NCI-H146 (cell line): ENCODE measurements at regions not wholly inside any gene's neighbourhood (a gene's known extent, or its start where the extent isn't known, plus 50 kb on each side); places are given as distances from the start of the nearest gene placed in this dataset.

Source experiments
- DNase-seq: peaks from one replicate; lab custom pipeline; 2025; lab: John Stamatoyannopoulos, UW

DNA sequence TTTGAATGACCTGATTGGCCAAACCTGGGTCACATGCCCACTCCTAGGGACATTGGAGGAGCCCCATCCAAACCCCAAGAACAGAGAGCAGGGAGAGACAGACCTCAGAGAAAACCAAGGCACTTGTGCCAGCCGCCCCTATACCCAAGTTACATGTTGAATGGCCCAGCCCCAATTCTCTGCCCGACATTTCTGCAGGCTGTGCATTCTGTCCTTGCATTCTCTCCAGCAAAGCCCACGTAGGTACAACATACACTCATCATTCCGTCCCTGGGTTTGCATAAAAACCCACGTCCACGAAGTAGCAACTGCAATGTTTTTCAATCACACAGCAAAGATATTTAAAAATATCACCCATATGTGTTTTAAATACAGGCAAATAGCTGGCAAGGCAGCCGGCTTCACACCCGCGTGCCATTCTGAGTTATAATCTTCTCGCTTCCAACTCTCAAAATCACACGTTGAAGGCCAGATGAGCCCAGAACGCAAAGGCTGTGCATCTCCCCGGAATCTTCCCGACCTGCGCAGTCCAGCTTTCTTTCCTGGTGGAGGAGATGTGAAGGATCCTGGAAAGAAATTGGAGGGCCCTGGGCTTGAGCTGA, 91.7 kb upstream of the MYL2 start:
- DNase-seq: no peak

DNA sequence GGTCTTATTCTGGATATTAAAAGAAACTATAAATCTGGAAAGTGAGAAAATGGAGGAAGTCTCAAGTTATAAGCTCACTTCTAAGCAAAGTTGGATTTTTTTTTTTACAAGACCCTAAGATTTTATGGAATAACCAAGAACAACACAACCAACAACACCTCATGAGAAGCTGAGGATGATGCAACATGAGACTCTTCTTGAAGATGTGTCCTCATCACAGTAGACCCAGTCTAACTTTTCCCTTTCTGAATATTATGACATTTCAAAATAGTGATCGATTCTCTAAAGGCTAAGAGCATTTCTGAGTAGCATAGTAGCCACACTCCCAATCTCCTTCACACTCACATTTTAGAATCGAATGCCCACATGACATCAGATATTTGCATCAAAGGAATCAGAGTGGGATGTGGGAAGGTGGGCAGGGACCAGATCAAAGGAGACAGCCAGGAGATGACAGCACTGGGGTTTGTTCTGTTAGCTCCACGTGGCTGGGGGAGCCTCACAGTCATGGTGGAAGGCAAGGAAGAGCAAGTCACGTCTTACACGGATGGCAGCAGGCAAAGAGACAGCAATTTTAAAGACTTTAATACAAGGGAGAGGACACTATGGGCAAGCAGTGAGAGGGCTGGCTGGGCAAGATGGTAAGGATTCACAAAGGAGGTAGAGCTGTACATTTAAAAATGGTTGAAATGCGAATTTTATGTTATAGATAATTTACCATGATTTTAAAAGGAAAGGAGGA, 90.7 kb upstream of the MYL2 start:
- DNase-seq: no peak

DNA sequence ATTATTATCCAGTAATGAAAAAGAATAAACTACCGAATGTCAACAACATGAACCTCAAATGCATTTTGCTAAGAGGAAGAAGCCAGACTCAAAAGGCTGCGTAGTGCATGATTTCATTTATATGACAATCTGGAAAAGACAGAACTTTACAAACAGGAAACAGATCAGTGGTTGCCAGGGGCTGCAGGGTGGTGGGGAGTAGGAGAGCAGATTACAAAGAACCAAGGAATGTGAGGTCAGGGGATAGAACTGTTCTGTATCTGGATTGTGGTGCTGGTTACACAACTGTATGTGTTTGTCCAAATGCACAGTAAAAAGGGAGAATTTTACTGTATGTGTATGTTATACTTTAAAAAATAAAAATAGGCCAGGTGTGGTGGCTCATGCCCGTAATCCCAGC, 89.7 kb upstream of the MYL2 start:
- no peak for DNase-seq

DNA sequence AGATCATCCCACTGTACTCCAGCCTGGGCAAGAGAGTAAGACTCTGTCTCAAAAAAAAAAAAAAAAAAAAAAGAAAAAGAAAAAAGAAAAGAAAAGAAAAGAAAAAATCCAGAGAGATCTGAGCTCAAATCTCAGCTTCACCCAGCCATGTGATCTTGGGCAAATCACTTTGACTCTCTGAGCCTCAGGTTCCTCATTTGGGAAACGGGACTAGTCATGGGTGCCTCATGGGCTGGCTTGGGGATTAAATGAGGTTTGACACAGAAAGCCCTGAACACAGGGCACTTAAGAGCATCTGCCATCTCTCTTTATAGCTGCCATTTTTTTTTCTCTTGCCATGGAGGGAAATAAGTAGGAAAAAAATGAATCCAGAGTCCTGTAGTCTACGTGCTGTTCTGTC, 86.2 kb upstream of the MYL2 start:
- no peak for DNase-seq

DNA sequence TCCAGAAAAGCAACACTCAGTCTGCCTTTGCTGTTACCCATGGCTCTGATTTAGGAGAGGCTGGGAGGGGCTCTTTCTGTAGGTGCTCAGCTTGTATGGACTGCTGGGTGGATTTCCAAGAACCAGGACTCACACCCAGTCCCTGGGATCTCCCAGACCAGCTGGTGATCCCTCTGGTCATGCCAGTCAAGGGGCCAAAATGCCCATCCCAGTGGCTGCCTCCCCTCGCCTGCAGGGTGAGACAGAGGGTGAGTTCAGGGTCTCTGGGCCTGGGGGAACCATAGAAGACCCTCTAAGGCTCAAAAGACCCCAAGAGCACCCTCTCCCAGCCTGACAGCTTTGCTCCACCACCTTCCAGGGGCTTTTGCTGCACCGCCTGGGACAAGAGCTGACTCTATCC, 78.6 kb upstream of the MYL2 start:
- DNase-seq: no peak

DNA sequence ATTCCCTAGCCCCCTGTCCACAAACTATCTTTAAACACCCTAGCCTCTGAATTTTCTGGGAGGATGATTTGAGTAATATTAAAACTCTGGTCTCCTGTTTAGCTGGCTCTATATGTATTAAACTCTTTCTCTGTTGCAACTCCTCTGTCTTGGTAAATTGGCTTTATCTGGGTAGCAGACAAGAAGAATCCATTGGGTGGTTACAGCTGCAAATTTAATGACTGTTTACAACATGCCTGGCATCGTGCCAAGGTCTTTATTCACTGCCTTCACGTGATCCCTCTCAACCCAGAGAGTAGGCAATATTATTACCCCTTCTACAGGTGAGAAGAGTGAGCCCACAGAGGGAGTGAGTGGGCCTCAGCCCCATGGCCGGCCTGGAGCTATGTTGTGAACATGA, 77.8 kb upstream of the MYL2 start:
- DNase-seq: no peak

DNA sequence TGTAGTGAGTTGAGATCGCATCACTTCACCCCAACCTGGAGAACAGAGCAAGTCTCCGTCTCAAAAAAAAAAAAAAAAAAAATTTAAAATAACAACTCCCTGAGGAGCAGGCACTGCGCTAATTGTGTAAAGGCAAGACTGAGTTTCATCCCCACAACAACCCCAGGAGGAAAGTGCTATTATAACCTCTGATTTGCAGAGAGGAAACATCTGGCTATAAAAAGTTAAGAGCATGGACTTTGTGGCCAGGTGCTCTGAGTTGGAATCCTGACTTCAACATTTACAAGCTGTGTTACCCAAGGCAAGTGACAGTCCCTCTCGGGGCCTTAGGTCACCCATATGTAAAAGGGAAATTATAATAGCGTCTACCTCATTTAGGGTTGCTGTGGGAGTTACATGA, 76.0 kb upstream of the MYL2 start:
- no peak for DNase-seq

DNA sequence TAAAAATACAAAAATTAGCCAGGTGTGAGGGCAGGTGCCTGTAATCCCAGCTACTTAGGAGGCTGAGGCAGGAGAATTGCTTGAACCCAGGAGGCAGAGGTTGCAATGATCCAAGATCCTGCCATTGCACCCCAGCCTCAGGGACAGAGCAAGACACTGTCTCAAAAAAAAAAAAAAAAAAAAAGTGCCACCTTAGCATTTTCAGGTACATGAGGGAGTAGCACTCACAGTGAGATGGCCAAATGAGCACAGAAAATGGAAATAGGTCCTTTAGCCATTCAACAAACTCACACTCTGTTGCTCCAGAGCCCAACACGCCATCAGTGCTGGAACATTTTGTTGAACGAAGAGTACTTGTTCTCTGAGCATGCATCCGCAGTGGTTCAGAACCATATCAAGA, 75.2 kb upstream of the MYL2 start:
- DNase-seq: no peak

DNA sequence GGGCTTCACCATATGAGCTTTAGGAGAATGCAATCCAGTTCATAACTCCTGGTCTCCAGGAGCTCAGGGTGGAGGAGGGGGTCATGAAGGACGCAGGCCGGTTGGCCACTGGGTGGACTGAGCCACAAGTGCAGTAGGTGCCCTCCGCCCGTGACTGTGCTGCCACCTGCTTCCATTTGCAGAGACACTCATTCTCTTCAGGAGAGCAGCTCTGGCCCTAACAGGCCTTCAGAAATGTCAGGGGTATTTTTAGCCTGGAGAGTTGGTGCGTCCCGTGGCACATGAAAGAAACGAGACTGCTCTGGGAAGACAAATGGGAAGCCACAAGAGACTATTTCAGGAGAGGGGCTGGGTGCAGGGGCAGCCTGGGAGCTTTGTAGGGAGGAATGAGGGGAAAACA, 74.6 kb upstream of the MYL2 start:
- DNase-seq: no peak

DNA sequence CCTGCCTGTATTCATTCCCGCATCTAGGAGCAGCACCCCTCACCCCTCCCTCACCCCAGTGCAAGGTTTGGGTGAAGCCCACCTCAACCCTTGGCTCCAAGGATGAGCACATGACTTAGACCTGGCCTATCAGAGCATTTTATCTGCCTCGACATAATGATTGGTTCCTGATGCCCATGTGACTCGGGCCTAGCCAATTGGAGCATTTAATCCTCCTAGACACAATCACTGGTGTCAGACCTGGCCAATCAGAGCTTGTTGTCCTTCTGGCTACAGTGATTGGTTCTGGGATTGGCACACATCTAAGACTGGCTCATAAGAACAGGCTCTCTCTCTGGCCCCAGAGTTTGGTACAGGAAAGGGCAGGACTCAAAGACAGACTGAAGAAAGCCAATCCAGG, 73.1 kb upstream of the MYL2 start:
- DNase-seq: no peak

DNA sequence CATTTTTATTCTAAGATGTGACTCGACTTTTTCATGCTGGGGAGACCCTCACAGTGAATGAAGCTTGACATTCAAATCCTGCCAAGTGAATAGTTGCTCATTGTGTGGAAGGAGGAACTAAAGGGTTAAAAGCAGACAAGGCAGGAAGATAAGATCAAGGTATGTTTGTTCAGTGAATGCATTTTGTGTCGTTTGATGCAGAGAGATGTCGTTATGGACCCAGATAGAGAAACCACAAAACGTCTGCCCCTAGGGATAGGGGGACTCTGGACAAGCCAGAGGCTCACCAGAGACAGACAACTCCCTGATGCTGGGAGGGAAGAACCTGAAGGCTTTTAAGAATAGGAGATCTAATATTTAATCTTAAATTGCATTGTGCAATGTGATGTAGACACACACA, 72.5 kb upstream of the MYL2 start:
- no peak for DNase-seq

DNA sequence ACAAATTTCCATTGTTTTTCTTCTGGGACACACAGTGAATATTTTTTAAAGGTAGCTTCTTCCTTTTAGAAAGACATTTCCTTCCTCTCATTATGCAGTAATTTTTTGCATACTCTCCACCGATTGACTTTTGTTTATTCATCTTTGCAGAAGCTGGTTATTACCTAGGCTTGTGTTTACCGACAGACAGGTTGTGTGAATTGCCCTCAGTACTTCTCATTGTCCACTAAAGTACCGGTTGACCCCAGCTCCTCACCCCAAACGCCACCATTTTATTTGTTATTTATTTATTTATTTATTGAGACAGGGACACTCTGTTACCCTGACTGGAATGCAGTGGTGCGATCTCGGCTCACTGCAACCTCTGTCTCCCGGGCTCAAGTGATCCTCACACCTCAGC, 63.4 kb upstream of the MYL2 start:
- DNase-seq: no peak

DNA sequence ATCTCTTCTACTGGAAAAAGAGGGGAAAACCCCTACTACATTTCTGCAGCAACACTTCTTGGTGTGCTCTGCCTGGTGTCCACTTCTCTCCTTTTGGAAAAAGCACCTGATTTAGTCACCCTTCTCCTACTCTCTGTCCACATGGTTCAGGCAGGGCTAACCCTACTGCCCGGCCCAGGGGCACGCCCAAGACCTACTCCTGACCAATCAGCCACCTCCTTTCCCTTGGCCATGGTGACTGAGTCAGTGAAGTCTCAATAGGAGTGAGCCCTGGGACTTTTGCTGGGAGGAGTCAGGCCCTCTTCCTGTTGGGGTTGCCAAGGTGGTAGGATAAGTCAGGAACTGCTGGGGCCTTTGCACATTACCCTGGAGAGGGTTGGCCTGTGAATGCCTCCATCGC, 52.5 kb upstream of the MYL2 start:
- DNase-seq: no peak

DNA sequence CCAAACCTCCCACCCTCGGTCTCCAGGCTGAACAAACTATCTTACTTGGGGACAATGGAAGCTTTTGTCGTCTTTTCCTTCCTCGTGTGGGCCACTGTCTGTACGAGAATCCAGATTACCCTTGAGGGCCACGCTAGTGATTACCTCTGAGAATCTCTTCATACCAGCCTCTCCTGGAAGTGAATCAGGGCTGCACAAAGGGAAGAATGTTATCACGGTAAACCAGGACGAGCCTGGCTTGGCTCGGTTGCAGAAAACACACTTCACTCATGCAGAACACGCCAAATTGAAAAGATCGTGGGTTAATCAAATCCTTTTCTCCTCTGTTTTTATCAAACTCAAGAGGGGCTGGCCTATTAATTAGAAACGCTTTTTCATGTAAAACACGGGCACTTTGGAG, 51.6 kb upstream of the MYL2 start:
- no peak for DNase-seq

DNA sequence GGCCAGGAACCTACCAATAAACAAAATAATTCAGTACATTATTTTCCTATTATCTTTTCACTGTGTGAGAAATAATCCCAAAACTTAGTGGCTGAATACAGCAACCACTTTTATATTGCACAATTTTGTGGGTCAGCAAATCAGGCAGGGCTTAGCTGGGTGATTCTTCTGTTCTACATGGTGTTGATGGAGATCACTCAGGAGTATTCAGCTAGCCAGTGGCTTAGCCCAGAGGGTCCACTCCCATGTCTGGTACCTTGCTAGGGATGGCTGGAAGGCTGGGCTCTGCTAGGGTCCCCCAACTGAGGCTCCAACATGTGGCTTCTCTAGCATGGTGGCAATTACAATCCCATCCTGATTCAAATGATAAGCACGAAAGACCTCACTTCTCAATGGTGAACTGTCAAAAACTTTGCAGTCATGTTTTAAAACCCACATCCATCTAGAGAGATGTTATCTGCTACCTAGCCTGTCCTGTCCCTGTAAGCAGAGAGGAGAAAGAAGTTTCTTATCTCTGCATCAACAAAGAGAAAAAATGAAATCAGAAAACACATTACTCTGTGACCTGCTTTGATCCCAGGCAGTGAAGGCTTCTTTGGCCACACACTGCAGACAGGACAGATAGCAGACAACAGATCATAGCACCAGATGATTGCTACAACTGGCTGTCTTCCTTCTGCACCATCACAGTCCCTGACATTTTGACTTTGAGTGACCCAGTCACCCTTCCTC, 51.0 kb upstream of the MYL2 start:
- no peak for DNase-seq
